Colonic mucosa (tissue), 4 donors: ENCODE measurements at regions not wholly inside any gene's neighbourhood (a gene's known extent, or its start where the extent isn't known, plus 50 kb on each side); places are given as distances from the start of the nearest gene placed in this dataset.

ENCODE experiments used
- DNase-seq: peaks from one replicate; pipeline ENCODE4 v3.0.0-alpha.2; 2020
- H3K27ac ChIP-seq: fragments of 200-600 bp; one replicate; pipeline ENCODE4 v1.8.0; 2021
- H3K27me3 ChIP-seq: fragments of 200-600 bp; one replicate; pipeline ENCODE4 v1.8.0; 2021
- H3K36me3 ChIP-seq: fragments of 200-600 bp; one replicate; pipeline ENCODE4 v1.8.0; 2021
- H3K4me1 ChIP-seq: fragments of 200-600 bp; one replicate; pipeline ENCODE4 v1.8.0; 2021; ENCODE audit warnings: mild to moderate bottlenecking
- H3K4me3 ChIP-seq: fragments of 200-600 bp; one replicate; pipeline ENCODE4 v1.8.0; 2021
- H3K9ac ChIP-seq, 2 donors: one replicate each; pipeline ENCODE4 v1.7.0; 2013; ENCODE audit warnings: control low read depth in 2 of 2, low read depth in 2 of 2, low read length in 2 of 2
- H3K9me3 ChIP-seq: fragments of 200-600 bp; one replicate; pipeline ENCODE4 v1.8.0; 2021
- intact Hi-C: fragments of 100-400 bp; cut with DNase I; formaldehyde crosslinking; loops from one replicate; pipeline ENCODE4 v1.14.1; 2022
- TF ChIP-seq, protein P1 (sequence below): fragments of 200-600 bp; IDR thresholded peaks from one replicate; pipeline ENCODE4 v1.8.0; 2022; ENCODE audit warnings: antibody characterized with exemption, mild to moderate bottlenecking
- donor health status: healthy.
- donor health status: DM: no; HTN: no; CAD: no.
- donor health status: DM: no; HTN: no; CAD: no.

DNA sequence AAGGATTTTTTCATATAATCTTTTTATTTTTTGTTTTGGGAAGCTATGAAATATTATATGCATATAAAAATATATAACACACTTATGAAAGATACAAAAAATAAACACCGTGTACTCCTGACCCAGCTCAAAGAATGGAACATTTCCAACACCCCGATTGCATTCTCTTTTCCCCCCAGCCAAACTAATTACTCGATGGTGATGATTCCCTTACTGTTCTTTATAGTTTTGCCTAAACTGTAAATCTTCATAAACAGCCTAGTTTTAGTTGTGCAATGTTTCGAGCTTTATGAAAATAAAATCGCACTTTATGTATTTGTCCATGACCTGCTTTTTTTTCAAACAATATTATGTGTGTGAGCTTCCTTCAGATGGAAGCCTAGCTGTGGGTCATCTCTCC, 352.0 kb upstream of the KAZN start:
- Histone ChIP-seq H3K27ac (no peak overlapping the region), H3K4me1 (no peaks in the 10 kb centered on the region), H3K9ac (no peak overlapping the region), H3K9me3 (no peaks in the 10 kb centered on the region), H3K4me3 (no peak overlapping the region), H3K36me3 (no peaks in the 10 kb centered on the region), H3K27me3 (no peaks in the 10 kb centered on the region)
- intact Hi-C loops: no loop called here
- TF ChIP-seq, protein P1, sequence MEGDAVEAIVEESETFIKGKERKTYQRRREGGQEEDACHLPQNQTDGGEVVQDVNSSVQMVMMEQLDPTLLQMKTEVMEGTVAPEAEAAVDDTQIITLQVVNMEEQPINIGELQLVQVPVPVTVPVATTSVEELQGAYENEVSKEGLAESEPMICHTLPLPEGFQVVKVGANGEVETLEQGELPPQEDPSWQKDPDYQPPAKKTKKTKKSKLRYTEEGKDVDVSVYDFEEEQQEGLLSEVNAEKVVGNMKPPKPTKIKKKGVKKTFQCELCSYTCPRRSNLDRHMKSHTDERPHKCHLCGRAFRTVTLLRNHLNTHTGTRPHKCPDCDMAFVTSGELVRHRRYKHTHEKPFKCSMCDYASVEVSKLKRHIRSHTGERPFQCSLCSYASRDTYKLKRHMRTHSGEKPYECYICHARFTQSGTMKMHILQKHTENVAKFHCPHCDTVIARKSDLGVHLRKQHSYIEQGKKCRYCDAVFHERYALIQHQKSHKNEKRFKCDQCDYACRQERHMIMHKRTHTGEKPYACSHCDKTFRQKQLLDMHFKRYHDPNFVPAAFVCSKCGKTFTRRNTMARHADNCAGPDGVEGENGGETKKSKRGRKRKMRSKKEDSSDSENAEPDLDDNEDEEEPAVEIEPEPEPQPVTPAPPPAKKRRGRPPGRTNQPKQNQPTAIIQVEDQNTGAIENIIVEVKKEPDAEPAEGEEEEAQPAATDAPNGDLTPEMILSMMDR: no peak
- DNase-seq: no peak

DNA sequence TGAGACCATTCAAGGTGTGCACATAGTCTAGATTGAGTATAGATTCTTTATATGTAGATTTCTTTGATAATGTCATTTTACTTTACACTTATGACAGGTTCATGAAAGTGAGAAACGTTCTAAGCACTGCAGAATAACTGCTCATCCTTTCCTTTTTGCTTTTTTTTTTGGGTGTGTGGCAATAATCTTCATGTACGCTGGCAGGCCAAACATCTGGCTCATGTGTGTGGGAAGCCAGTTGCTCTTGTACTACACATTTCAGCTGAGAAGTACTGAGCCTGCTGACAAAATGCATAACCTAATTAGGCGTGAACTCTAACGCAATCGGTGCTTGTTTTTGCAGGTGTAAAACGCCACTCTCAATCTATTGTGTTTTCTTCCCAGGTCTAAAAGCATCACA, 350.8 kb upstream of the KAZN start:
- no peaks in the 10 kb centered on the region for H3K9me3 ChIP-seq
- H3K4me1 ChIP-seq: no peaks in the 10 kb centered on the region
- DNase-seq: no peak
- no peak overlapping the region for H3K4me3 ChIP-seq
- TF ChIP-seq, protein P1: no peak
- H3K9ac ChIP-seq: no peak overlapping the region
- H3K27ac ChIP-seq: no peak overlapping the region
- H3K36me3 ChIP-seq: no peaks in the 10 kb centered on the region
- intact Hi-C loops: no loop called here
- H3K27me3 ChIP-seq: no peaks in the 10 kb centered on the region

DNA sequence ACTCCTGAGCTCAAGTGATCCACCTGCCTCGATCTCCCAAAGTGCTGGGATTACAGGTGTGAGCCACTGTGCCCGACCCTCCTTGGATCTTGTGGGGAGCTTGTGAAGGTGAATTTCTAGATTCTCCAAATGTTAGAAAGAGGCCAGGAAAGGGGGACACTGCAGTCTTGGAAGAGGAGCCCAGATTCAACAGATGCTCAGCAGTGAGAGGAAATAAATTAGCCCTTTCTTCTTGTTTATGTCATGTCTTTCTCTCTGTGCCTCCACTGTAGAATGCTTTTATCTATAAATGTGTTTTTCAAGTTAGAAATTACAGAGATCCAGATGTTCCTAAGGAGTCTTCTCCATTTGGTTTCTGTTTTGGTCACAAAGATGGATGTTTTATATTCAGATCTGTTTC, 346.6 kb upstream of the KAZN start:
- Histone ChIP-seq H3K27me3 (no peaks in the 10 kb centered on the region), H3K4me1 (no peaks in the 10 kb centered on the region), H3K36me3 (no peaks in the 10 kb centered on the region), H3K9ac (no peak overlapping the region), H3K4me3 (no peak overlapping the region), H3K9me3 (no peaks in the 10 kb centered on the region), H3K27ac (no peak overlapping the region)
- TF ChIP-seq, protein P1: no peak
- intact Hi-C loops: no loop called here
- DNase-seq: no peak

DNA sequence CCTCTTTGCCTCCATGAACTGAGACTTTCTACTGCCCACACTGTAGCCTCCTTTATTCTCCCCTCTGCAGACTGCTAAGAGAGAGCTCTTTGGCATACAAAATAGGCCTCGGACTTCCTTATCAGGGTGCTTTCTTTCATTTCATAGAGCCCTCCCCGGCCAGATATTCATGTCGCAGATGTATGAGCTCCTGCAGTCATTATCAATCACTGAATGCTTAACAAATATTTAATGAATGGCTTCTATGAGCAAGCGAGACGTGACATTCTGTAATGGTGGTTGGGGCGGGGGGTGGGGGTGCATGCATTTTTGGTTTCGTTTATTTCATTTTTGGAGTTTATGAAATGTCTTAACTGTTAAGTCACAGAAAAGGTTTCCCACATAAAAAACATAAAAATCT, 344.8 kb upstream of the KAZN start:
- no peaks in the 10 kb centered on the region for H3K36me3 ChIP-seq
- H3K4me1 ChIP-seq: no peaks in the 10 kb centered on the region
- H3K27ac ChIP-seq: no peak overlapping the region
- no peaks in the 10 kb centered on the region for H3K27me3 ChIP-seq
- intact Hi-C loops: no loop called here
- H3K9me3 ChIP-seq: no peaks in the 10 kb centered on the region
- DNase-seq: no peak
- no peak overlapping the region for H3K4me3 ChIP-seq
- TF ChIP-seq, protein P1: no peak
- H3K9ac ChIP-seq: no peak overlapping the region

DNA sequence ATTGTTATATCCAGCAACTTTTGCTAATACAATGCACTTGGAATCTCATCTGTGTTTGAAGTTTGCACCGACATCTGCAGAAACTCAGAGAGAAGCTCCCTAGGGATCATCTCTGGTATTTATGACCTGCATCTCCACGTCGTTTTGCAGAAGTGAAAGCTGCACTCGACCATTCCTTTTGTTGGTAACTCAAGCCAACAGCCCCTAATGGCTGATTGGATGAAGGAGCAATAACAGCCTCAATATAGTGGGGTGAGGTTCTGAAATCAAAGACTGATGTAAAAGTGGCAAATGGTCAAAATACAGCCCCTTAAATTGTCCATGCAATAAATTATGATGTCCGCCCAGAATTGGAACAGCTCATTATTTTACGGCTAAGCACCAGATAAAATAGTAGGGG, 344.2 kb upstream of the KAZN start:
- DNase-seq: no peak
- intact Hi-C loops: no loop called here
- Histone ChIP-seq H3K36me3 (no peaks in the 10 kb centered on the region), H3K9me3 (no peaks in the 10 kb centered on the region), H3K27me3 (no peaks in the 10 kb centered on the region), H3K27ac (no peak overlapping the region), H3K4me3 (no peak overlapping the region), H3K4me1 (no peaks in the 10 kb centered on the region), H3K9ac (no peak overlapping the region)
- TF ChIP-seq, protein P1: no peak

DNA sequence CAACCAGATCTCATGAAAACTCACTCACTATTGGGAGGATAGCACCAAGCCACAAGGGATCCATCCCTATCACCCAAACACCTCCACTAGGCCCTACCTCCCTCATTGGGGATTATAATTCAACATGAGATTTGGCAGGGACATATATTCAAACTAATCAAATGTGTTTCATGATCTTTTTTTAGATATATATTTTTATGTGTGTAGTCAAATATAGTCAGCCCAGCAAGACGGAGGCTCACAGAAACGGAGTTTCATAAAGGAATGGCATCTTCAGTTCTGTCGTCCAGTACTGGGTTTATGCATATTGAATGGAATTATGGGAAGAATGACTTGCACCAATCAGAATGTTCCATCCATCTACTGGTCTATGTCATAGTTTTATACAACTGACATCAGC, 343.3 kb upstream of the KAZN start:
- intact Hi-C loops: no loop called here
- TF ChIP-seq, protein P1: no peak
- Histone ChIP-seq H3K36me3 (no peaks in the 10 kb centered on the region), H3K27me3 (no peaks in the 10 kb centered on the region), H3K9ac (no peak overlapping the region), H3K27ac (no peak overlapping the region), H3K9me3 (no peaks in the 10 kb centered on the region), H3K4me3 (no peak overlapping the region), H3K4me1 (no peaks in the 10 kb centered on the region)
- no peak for DNase-seq
